ENCODE measurements at regions not wholly inside any gene's neighbourhood (a gene's known extent, or its start where the extent isn't known, plus 50 kb on each side); places are given as distances from the start of the nearest gene placed in this dataset.

- no peak for TF ChIP-seq TAF1 (IDR thresholded peaks at IDR 0.05; ENCODE audit: borderline replicate concordance, insufficient read depth, low read length)
- TF ChIP-seq FOXP2 (optimal IDR thresholded peaks at IDR 0.05; ENCODE audit: borderline replicate concordance, extremely low read depth, extremely low read length, insufficient read depth) = no peak
- TF ChIP-seq REST (IDR thresholded peaks at IDR 0.05; ENCODE audit: insufficient read depth in 1 of 2, low read depth in 2 of 2, low read length in 2 of 2) = no peak
- TF ChIP-seq SIN3A (IDR thresholded peaks at IDR 0.05; ENCODE audit: borderline replicate concordance, insufficient read depth, low read length) = no peak
- no peak for TF ChIP-seq POLR2AphosphoS5 (IDR thresholded peaks at IDR 0.05; ENCODE audit: low read depth, low read length)
Observed at GRCh38 chr16:86693033-86693432, 114.7 kb downstream of the FOXL1 start.

GRCh38 chr16:86697715-86698114, 119.4 kb downstream of the FOXL1 start:
- TF ChIP-seq POLR2AphosphoS5 (IDR thresholded peaks at IDR 0.05; ENCODE audit: low read depth, low read length) (no peak), SIN3A (IDR thresholded peaks at IDR 0.05; ENCODE audit: borderline replicate concordance, insufficient read depth, low read length) (no peak), TAF1 (IDR thresholded peaks at IDR 0.05; ENCODE audit: borderline replicate concordance, insufficient read depth, low read length) (no peak), FOXP2 (optimal IDR thresholded peaks at IDR 0.05; ENCODE audit: borderline replicate concordance, extremely low read depth, extremely low read length, insufficient read depth) (no peak), REST (IDR thresholded peaks at IDR 0.05; ENCODE audit: insufficient read depth in 1 of 2, low read depth in 2 of 2, low read length in 2 of 2) (no peak)

- no peak for TF ChIP-seq FOXP2 (optimal IDR thresholded peaks at IDR 0.05; ENCODE audit: borderline replicate concordance, extremely low read depth, extremely low read length, insufficient read depth)
- no peak for TF ChIP-seq REST (IDR thresholded peaks at IDR 0.05; ENCODE audit: insufficient read depth in 1 of 2, low read depth in 2 of 2, low read length in 2 of 2)
- no peak for TF ChIP-seq POLR2AphosphoS5 (IDR thresholded peaks at IDR 0.05; ENCODE audit: low read depth, low read length)
- no peak for TF ChIP-seq TAF1 (IDR thresholded peaks at IDR 0.05; ENCODE audit: borderline replicate concordance, insufficient read depth, low read length)
- no peak for TF ChIP-seq SIN3A (IDR thresholded peaks at IDR 0.05; ENCODE audit: borderline replicate concordance, insufficient read depth, low read length)
Observed at GRCh38 chr16:86700046-86700945, 121.9 kb downstream of the FOXL1 start.

- TF ChIP-seq POLR2AphosphoS5 (IDR thresholded peaks at IDR 0.05; ENCODE audit: low read depth, low read length) (no peak), TAF1 (IDR thresholded peaks at IDR 0.05; ENCODE audit: borderline replicate concordance, insufficient read depth, low read length) (no peak), REST (IDR thresholded peaks at IDR 0.05; ENCODE audit: insufficient read depth in 1 of 2, low read depth in 2 of 2, low read length in 2 of 2) (no peak), SIN3A (IDR thresholded peaks at IDR 0.05; ENCODE audit: borderline replicate concordance, insufficient read depth, low read length) (no peak), FOXP2 (optimal IDR thresholded peaks at IDR 0.05; ENCODE audit: borderline replicate concordance, extremely low read depth, extremely low read length, insufficient read depth) (no peak)
Observed at GRCh38 chr16:86701286-86701975, 123.1 kb downstream of the FOXL1 start.
